ENCODE measurements at regions not wholly inside any gene's neighbourhood (a gene's known extent, or its start where the extent isn't known, plus 50 kb on each side); places are given as distances from the start of the nearest gene placed in this dataset.
A peak's percentile ranks its signal among the peaks of the same experiment; 100 is the strongest.

GRCh38 chr20:33929917-33930316 is 63.8 kb upstream of the RALY start:
- TF ChIP-seq YY1 (IDR thresholded peaks at IDR 0.05; ENCODE audit: low read depth) (no peak), CEBPB (IDR thresholded peaks at IDR 0.05) (no peak), RAD21 (IDR thresholded peaks at IDR 0.05; ENCODE audit: low read depth) (no peak), MAX (IDR thresholded peaks at IDR 0.05) (no peak), CREB1 (IDR thresholded peaks at IDR 0.05; ENCODE audit: low read depth) (no peak), REST (IDR thresholded peaks at IDR 0.05; ENCODE audit: low read depth) (no peak), TEAD4 (IDR thresholded peaks at IDR 0.05) (no peak), TAF1 (IDR thresholded peaks at IDR 0.05; ENCODE audit: low read depth) (no peak), USF1 (IDR thresholded peaks at IDR 0.05) (no peak), EGR1 (IDR thresholded peaks at IDR 0.05) (no peak), TCF12 (IDR thresholded peaks at IDR 0.05; ENCODE audit: low read depth) (no peak), EP300 (IDR thresholded peaks at IDR 0.05; ENCODE audit: borderline replicate concordance) (no peak), NFIC (IDR thresholded peaks at IDR 0.05) (no peak), ZBTB7A (IDR thresholded peaks at IDR 0.05; ENCODE audit: low read depth) (no peak), FOXM1 (IDR thresholded peaks at IDR 0.05; ENCODE audit: borderline replicate concordance, low read depth) (no peak)

GRCh38 chr20:33933469-33933909 is 60.2 kb upstream of the RALY start:
- TF ChIP-seq REST (IDR thresholded peaks at IDR 0.05; ENCODE audit: low read depth) (no peak), RAD21 (IDR thresholded peaks at IDR 0.05; ENCODE audit: low read depth) (peak; percentile 96), USF1 (IDR thresholded peaks at IDR 0.05) (peak; percentile 56; the same call in 1 of the 2 replicates), EGR1 (IDR thresholded peaks at IDR 0.05) (no peak; the same call in 1 of the 2 replicates), CREB1 (IDR thresholded peaks at IDR 0.05; ENCODE audit: low read depth) (no peak), YY1 (IDR thresholded peaks at IDR 0.05; ENCODE audit: low read depth) (peak; percentile 92)

GRCh38 chr20:33936656-33937055 is 57.1 kb upstream of the RALY start:
- TF ChIP-seq RAD21 (IDR thresholded peaks at IDR 0.05; ENCODE audit: low read depth) (no peak), CEBPB (IDR thresholded peaks at IDR 0.05) (no peak), TAF1 (IDR thresholded peaks at IDR 0.05; ENCODE audit: low read depth) (no peak), ZBTB7A (IDR thresholded peaks at IDR 0.05; ENCODE audit: low read depth) (no peak), EGR1 (IDR thresholded peaks at IDR 0.05) (no peak)

- TF ChIP-seq CEBPB (IDR thresholded peaks at IDR 0.05): peak; percentile 95
- TF ChIP-seq MAX (IDR thresholded peaks at IDR 0.05): 0 out of 2 replicates have a peak, but pooled peaks have one; percentile 20
Observed at GRCh38 chr20:33939031-33939430, 54.7 kb upstream of the RALY start.

- no peak for TF ChIP-seq TCF12 (IDR thresholded peaks at IDR 0.05; ENCODE audit: low read depth)
- no peak for TF ChIP-seq CREB1 (IDR thresholded peaks at IDR 0.05; ENCODE audit: low read depth)
- no peak for TF ChIP-seq EGR1 (IDR thresholded peaks at IDR 0.05)
- TF ChIP-seq CEBPB (IDR thresholded peaks at IDR 0.05): no peak
- no peak for TF ChIP-seq REST (IDR thresholded peaks at IDR 0.05; ENCODE audit: low read depth)
- TF ChIP-seq YY1 (IDR thresholded peaks at IDR 0.05; ENCODE audit: low read depth): no peak
- no peak for TF ChIP-seq ZBTB7A (IDR thresholded peaks at IDR 0.05; ENCODE audit: low read depth)
- TF ChIP-seq TEAD4 (IDR thresholded peaks at IDR 0.05): no peak
- TF ChIP-seq NFIC (IDR thresholded peaks at IDR 0.05): no peak
- TF ChIP-seq USF1 (IDR thresholded peaks at IDR 0.05): no peak
- no peak for TF ChIP-seq MAX (IDR thresholded peaks at IDR 0.05)
- TF ChIP-seq TAF1 (IDR thresholded peaks at IDR 0.05; ENCODE audit: low read depth): no peak
- no peak for TF ChIP-seq RAD21 (IDR thresholded peaks at IDR 0.05; ENCODE audit: low read depth)
- TF ChIP-seq FOXM1 (IDR thresholded peaks at IDR 0.05; ENCODE audit: borderline replicate concordance, low read depth): no peak
Observed at GRCh38 chr20:33940666-33941065, 53.0 kb upstream of the RALY start.
